ENCODE measurements at regions not wholly inside any gene's neighbourhood (a gene's known extent, or its start where the extent isn't known, plus 50 kb on each side); places are given as distances from the start of the nearest gene placed in this dataset.

- no peak for DNase-seq (ENCODE audit: low read depth in 3 of 3, low spot score in 2 of 3)
Observed at GRCh38 chr16:86285938-86286921, 224.1 kb upstream of the FOXF1 start.

DNA sequence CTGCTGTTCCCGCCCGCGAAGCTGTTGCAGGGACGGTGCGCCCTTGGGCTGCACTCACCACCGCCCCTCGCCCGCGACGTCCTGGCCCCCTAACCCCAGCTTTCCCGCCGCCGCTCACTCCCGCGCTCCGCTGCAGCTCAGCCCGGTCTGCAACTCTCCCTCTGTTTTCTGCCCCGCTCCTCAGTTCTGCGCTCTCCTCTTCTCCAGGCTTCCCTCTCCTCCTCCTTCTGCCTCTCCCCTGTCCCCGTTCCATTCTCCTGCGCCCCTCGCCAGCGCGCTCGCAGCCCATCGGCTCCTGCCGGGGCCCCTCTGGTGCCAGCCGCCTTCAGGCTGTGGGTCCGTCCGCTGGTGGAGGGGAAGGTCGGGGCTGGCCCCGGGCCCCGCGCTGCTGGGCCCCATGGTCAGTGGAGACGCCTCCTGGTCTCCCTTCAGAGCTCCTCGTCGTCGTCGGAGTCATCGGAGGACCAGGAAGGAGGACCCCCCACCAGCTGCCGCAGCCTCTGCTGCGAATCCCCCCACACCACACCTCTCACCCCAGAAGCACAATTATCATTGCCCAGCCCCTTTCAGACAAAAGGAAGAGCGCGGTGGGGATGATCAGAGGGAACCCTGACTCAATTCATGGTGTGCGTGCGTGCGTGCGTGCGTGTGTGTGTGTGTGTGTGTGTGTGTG, 223.2 kb upstream of the FOXF1 start:
- no peak for DNase-seq (ENCODE audit: low read depth in 3 of 3, low spot score in 2 of 3)

GRCh38 chr16:86287664-86288201, 222.6 kb upstream of the FOXF1 start:
- DNase-seq (ENCODE audit: low read depth in 3 of 3, low spot score in 2 of 3), result no peak

GRCh38 chr16:86288716-86289294, 221.5 kb upstream of the FOXF1 start:
- DNase-seq (ENCODE audit: low read depth in 3 of 3, low spot score in 2 of 3), result no peak

DNA sequence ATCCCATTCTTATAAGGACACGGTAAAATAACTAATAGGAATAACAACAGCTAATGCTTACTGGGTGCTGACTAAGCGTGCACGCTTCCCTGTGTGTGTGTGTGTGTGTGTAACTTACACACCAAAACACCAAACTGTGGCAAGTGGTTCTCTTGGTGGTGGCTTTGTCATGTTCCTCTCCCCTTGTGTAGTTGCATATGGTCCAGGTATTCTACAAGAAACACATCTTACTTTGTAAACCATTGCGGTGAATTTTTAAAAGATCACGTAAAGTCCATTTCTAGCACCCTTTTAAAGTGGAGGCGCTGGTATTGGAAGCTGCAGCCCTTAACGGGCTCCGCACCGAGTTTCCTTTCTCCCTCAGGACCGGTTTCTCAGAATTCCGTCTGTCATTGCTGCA, 221.0 kb upstream of the FOXF1 start:
- DNase-seq (ENCODE audit: low read depth in 3 of 3, low spot score in 2 of 3), result no peak

DNA sequence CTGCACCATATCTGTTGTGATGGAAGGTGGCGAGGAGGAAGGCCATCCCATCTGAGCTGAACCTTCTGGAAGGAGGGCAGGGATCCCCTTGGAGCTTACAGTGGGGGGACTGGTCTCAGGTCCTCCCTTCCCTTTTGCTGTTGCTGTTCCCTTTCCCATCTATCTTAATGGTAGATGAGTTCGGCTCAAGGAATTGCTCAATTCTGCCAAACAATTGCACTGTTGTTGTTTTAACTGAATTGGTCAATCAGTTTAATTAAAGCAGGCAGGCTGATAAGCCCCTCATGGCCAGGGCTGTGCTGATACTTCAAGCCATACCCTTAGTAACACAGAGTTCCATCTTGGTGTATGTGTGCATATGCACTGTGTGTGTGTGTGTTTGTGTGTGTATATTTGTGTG, 220.4 kb upstream of the FOXF1 start:
- DNase-seq (ENCODE audit: low read depth in 3 of 3, low spot score in 2 of 3), result no peak

DNA sequence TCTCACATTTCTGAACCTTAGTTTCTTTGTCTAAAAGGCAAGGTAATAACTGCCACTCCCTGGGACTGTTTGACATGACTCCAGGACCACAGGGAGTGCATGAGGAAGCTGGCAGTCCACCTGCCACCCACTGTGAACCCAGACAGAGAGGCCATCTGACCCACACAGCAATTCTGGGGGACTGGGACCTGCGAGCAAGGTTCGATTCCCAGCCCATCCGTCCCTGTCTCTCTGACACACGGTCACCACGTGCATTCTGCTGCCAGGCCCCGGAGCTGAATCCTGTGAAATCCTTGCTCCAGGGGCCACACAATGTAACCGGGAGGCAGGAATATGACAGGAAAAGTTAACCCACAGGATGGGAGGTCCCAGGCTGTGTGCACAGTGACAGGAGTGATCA, 218.8 kb upstream of the FOXF1 start:
- DNase-seq (ENCODE audit: low read depth in 3 of 3, low spot score in 2 of 3), result no peak

DNA sequence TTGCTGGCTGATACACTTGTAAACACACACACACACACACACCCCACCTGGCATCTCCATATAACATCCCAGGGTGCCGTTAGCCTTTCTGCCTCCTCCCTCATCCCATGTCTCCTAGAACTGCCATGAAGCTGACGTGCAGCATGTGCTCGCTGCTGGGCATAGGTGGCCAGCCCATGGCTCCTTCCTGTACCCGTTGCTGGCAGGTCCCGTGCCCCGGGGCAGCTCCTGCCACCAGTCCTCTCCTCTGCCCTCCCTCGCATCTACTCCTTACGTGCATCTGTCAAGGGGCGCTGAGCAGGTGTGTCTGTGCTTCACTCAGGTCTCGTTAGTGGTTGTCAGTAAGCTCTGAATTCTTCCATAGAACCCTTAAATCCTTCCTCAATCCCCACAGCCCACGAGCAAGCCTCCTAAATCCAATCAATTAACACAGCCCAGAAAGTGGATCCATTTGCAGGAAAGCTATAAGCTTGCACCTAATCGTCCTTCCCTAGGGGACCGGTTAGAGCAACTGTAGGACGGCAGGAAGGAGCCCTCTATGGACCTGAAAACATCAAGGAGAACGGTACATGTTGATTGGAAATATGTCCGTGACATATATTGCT, 218.1 kb upstream of the FOXF1 start:
- DNase-seq (ENCODE audit: low read depth in 3 of 3, low spot score in 2 of 3), result no peak

- DNase-seq (ENCODE audit: low read depth in 3 of 3, low spot score in 2 of 3), result no peak
Observed at GRCh38 chr16:86292942-86293341, 217.4 kb upstream of the FOXF1 start.

DNA sequence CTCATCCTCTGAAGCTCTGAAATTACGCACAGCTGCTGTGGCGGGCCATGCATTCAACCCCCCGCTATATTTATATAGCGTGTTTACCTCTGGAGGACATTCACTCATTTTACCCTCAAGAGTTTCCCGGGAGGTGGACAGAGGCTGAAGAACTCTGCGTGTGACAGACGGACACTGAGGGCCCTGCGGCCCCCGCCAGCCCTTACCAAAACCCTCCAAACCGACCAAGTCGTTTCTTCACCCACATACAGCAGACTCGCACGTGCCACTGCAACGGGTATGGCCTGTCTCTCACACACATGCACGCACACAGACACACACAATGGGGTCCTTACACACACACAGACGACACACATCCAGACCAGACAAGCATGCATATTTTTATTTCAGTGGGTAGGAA, 216.4 kb upstream of the FOXF1 start:
- no peak for DNase-seq (ENCODE audit: low read depth in 3 of 3, low spot score in 2 of 3)

- DNase-seq (ENCODE audit: low read depth in 3 of 3, low spot score in 2 of 3), result peak in 2 of 3 donors; percentile 48 to 58
Observed at GRCh38 chr16:86294535-86295196, 215.7 kb upstream of the FOXF1 start.

GRCh38 chr16:86296256-86296655, 214.1 kb upstream of the FOXF1 start:
- no peak for DNase-seq (ENCODE audit: low read depth in 3 of 3, low spot score in 2 of 3)

DNA sequence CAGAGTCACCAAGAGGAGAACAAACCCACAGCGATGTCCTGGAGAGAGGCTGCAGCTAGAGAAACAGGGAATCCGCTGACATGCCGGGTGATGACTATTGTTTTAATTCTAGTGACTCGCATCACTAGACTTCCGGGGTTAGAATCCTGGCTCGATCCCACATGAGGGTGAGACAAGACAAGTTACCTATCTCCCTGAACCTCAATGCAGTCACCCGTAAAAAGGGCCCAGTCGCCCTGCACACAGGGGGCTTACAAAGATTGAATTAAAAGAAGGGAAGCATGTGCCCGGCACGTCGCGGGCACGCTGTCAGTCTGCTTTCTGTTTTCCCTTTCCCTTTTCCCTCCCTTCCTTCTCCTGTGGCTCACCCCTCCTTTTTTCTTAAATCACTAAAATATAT, 212.9 kb upstream of the FOXF1 start:
- no peak for DNase-seq (ENCODE audit: low read depth in 3 of 3, low spot score in 2 of 3)

- DNase-seq (ENCODE audit: low read depth in 3 of 3, low spot score in 2 of 3), result no peak
Observed at GRCh38 chr16:86297866-86298757, 212.2 kb upstream of the FOXF1 start.

DNA sequence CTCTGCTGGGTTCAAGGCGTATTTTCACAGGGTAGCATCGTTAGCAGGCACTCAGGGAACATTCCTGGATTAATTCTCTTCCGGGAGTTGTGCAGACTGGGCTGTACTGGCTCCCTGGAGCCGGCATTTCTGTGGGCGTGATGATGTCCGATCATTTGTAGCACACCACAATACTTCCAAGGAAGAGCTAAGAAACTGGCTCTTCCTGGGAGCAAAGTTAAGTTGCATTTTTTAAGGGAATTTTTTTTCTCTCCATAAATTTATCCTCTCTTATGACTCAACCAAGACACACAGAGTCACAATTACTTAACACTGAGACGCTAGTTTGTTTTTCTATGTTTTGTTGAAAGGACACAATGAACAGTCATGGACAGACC, 211.6 kb upstream of the FOXF1 start:
- no peak for DNase-seq (ENCODE audit: low read depth in 3 of 3, low spot score in 2 of 3)

GRCh38 chr16:86299882-86300610, 210.3 kb upstream of the FOXF1 start:
- no peak for DNase-seq (ENCODE audit: low read depth in 3 of 3, low spot score in 2 of 3)

DNA sequence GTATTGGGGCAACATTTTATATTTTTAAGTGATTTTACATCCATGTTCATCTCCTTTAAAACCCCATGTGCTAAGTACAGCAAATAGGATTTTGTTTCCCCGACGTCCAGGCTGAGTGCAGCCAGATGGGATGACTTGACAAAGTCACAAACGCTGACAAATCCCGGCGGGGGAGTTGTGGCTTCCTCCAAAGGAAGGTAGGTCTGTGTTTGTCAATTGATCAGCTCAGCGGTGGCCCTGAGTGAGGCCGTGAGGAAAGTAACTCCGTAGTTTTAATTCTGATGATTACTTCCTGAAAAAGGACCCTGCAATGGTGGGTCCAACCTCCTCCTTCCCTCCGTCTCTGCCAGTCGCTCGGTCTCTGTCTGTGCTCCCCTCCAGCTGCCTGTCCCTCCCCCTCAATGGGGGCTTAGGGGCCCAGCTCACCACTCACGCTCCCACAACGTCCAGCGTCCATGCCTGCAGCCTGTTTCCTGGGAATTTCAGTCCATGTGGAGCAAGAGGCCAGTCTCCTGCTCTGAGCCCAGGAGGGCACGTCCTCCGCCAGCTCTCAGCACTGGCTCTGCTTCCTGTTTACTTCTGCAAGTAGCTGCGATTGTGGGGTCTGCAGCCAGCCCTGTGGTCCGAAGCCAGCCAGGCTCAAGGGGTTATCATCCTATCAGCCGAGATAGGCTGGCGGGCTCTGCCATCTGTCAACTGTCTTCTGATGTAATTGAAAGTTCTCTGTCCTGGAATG, 209.4 kb upstream of the FOXF1 start:
- DNase-seq (ENCODE audit: low read depth in 3 of 3, low spot score in 2 of 3), result no peak

Measured in right renal cortex interstitium (tissue), 3 donors.